GM12891 (cell line): ENCODE measurements at regions not wholly inside any gene's neighbourhood (a gene's known extent, or its start where the extent isn't known, plus 50 kb on each side); places are given as distances from the start of the nearest gene placed in this dataset.

Experiments
- POLR2A ChIP-seq: IDR thresholded peaks from 2 replicates; pipeline ENCODE4 v1.6.1; 2011; ENCODE audit warnings: low read depth, low read length, control low read depth
- POLR2AphosphoS5 ChIP-seq: IDR thresholded peaks from 2 replicates; pipeline ENCODE4 v1.6.1; 2011; ENCODE audit warnings: low read depth, low read length, control low read depth
- TAF1 ChIP-seq: IDR thresholded peaks from 2 replicates; pipeline ENCODE4 v1.6.1; 2011; ENCODE audit warnings: low read depth, low read length, control low read depth

DNA sequence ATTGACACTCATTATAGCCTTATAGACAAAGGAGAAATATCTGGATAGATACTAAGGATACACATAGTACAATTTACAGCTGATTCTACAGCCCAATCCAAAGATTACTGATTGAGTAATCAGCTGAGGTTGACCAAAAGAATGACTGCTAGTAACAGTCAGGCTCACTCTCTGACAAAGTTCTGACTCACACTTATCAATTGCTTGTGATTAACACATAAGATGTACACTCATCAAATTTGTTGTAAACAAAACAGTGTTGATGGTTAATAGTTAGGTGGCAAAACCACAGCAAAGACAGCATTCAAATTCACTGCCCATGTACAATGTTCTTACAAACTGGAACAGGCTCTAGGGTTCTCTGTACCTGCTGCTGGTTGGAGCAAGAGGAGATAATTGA lies 422.7 kb downstream of the TLE1 start:
- TF ChIP-seq TAF1 (no peak), POLR2A (no peak), POLR2AphosphoS5 (no peak)
